GM18505 (cell line): ENCODE measurements at regions not wholly inside any gene's neighbourhood (a gene's known extent, or its start where the extent isn't known, plus 50 kb on each side); places are given as distances from the start of the nearest gene placed in this dataset.

Experiments used
- ATAC-seq: cut with Tn5 transposase; IDR thresholded peaks from one replicate; pipeline ENCODE4 v1.9.1; 2021; ENCODE audit not compliant: unreplicated experiment
- POLR2A ChIP-seq: IDR thresholded peaks from 4 replicates; pipeline ENCODE4 v1.6.1; 2011; ENCODE audit warnings: borderline replicate concordance; ENCODE audit not compliant: insufficient read depth, insufficient read length; ENCODE audit errors: extremely low read depth

- no peak for ATAC-seq
- TF ChIP-seq POLR2A, result no peak
Measured at GRCh38 chr7:24462117-24462516, 111.1 kb upstream of the PALS2 start.

GRCh38 chr7:24462984-24463383 is 110.3 kb upstream of the PALS2 start:
- no peak for ATAC-seq
- TF ChIP-seq POLR2A, result no peak

GRCh38 chr7:24463474-24463873 is 109.8 kb upstream of the PALS2 start:
- no peak for TF ChIP-seq POLR2A
- no peak for ATAC-seq

GRCh38 chr7:24464861-24465260 is 108.4 kb upstream of the PALS2 start:
- no peak for ATAC-seq

GRCh38 chr7:24466168-24466768 is 107.0 kb upstream of the PALS2 start:
- ATAC-seq, result no peak
- TF ChIP-seq POLR2A, result no peak

More at GRCh38 chr7:24464861-24465260, 108.4 kb upstream of the PALS2 start:
- TF ChIP-seq POLR2A, result no peak

GRCh38 chr7:24469118-24469517 is 104.1 kb upstream of the PALS2 start:
- TF ChIP-seq POLR2A, result no peak
- ATAC-seq, result no peak

GRCh38 chr7:24472093-24472492 is 101.2 kb upstream of the PALS2 start:
- no peak for ATAC-seq
- TF ChIP-seq POLR2A, result no peak

GRCh38 chr7:24475166-24475961 is 97.9 kb upstream of the PALS2 start:
- TF ChIP-seq POLR2A, result no peak
- ATAC-seq, result no peak

- ATAC-seq, result no peak
- TF ChIP-seq POLR2A, result no peak
Measured at GRCh38 chr7:24476227-24476626, 97.0 kb upstream of the PALS2 start.

GRCh38 chr7:24477398-24478136 is 95.7 kb upstream of the PALS2 start:
- no peak for TF ChIP-seq POLR2A
- no peak for ATAC-seq

GRCh38 chr7:24478137-24478655 is 95.1 kb upstream of the PALS2 start:
- ATAC-seq, result no peak
- no peak for TF ChIP-seq POLR2A

- no peak for ATAC-seq
- TF ChIP-seq POLR2A, result no peak
Measured at GRCh38 chr7:24480501-24480900, 92.8 kb upstream of the PALS2 start.

- no peak for ATAC-seq
- TF ChIP-seq POLR2A, result no peak
Measured at GRCh38 chr7:24483804-24484203, 89.4 kb upstream of the PALS2 start.

- no peak for ATAC-seq
- TF ChIP-seq POLR2A, result no peak
Measured at GRCh38 chr7:24492576-24492975, 80.7 kb upstream of the PALS2 start.

- no peak for ATAC-seq
- no peak for TF ChIP-seq POLR2A
Measured at GRCh38 chr7:24494832-24495231, 78.4 kb upstream of the PALS2 start.
